GM19395 (cell line): ENCODE measurements at regions not wholly inside any gene's neighbourhood (a gene's known extent, or its start where the extent isn't known, plus 50 kb on each side); places are given as distances from the start of the nearest gene placed in this dataset.

Experiments
- ATAC-seq: cut with Tn5 transposase; IDR thresholded peaks from one replicate; pipeline ENCODE4 v1.9.1; 2021; ENCODE audit warnings: mild to moderate bottlenecking, moderate library complexity; ENCODE audit not compliant: unreplicated experiment

DNA sequence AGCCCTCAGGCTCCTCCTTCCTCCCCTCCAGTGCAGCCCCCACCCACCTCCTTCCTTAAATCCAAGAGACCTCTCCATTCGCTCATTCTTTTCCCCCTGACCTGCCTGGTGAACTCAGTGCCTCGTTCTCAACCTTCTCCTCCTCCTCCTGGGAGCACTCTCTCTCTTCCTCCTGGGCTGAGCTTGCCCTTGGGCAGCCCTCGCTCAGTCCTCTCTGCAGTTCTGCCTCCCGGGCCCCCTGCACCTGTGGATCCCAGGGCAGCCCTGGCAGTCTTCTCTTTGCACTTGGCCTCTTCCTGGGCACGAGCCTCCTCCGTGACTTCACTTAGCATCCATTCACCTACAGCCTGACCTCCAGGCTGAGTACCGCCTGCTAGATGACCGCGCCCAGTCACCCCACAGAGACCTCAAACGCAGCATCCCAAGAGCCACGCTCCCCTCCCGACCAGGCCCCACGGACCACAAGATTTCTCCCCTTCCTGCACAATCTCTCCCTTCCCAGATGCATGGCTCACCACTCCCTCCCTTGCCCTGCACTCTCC lies 58.9 kb upstream of the ID2 start:
- no peak for ATAC-seq

DNA sequence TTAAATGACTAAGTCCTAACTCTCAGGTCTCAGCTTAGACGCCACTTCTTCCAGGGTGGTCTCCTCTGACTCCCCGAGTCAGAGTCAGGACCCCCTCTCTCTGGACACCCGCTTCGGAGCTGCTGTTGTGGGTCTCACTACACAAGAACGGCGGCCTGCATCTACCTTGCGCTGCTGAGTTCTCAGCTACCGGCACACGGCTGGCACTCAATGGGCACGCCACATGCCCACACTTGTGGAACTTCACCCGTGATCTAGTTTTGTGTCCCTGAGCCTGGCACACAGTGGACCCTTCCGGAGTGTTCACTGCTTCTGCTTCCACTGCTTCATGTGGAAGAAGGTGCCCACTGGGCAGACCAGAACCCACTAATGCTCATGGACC lies 58.3 kb upstream of the ID2 start:
- no peak for ATAC-seq

DNA sequence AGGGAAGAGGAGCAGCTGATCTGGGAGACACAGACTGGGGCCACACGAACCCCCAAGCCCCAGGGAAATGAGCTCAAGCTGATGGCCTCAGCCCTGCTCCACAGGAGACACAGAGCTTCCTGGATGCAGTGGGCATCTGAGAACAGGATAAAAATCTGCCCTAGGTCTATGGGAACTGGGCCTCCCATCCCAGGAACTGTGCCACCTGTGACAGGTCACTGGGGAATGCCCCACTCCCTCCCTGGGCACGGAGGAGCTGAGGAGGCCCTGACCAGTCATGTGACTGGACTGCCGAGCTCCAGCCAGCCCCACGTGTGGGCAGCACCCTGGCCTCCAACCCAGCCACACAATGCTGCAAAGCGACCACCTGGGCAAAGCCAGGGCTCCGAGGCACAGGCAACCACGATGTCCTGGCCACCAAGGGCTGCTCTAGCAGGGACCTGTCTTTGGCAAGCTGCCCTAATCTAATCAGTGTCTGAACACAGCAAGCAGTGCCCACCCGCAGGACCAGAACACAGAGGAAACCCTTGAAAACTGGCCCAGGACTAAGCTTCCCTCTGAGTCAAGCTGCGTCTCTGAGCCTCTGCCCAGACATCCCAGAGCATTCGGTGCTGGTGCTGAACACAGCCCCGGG lies 57.8 kb upstream of the ID2 start:
- no peak for ATAC-seq

DNA sequence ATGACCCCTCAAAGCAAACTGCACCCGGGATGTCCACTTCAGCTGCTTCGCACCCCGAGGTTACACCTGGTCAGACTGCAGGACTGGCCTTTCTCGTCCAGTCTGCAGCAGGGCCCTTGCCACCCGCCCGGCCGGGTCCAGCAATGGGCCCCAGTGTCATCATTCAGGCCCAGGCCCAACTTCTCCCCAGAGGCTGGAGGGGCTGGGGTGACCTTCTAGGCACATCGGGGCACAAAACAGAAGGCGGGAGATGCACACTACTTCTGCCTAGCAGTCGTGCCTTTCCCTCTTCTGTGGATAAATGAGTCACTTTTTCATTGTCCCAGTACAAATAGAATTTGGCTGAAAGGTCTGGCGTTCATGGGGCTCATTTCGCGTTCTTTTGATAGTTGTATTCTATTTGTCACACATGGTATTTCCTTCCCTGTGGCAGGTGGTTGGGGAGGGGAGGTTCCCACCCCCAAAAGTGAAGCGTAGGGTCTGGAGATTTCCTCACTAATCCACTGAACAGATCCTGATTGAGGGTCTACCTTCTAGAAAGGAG lies 56.9 kb upstream of the ID2 start:
- ATAC-seq: no peak

DNA sequence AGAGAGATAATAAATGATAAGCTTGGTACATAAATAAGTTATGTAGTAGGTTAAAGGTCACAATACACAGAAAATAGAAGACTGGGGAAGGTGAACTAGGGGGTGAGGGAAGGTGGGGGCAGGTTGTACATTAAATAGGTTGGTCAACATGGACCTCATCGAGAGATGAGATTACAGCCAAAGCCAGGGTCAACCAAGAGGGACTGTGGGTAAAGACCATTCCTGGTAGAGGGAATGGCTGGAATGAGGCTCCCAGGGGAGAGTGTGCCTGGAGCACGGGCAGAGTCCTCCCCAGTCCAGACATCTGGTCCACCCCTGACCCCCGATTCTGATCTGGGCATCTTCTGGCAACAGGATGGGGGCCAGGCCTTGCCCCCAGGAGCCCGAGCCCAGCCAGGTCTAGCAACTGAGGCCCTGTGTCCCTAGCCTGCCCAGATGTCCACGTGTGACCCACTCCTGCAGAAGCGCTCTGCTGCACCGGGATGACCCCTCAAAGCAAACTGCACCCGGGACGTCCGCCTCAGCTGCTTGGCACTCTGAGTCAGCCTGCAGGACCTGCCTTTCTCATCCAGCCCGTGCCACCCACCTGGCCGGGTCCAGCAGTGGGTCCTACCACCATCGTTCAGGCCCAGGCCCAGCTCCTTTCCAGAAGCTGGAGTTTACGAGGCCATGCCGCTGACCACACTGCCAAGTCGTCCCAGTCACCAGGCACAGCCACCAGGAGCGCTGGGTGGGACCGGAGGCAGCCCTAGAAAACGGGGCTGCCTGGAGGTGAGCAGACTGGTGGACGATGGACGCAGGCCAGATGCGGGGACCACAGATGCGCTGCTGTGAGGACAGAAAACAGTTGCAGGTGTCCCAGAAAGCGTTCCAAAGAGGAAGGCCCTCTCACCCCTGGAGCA lies 56.2 kb upstream of the ID2 start:
- no peak for ATAC-seq

DNA sequence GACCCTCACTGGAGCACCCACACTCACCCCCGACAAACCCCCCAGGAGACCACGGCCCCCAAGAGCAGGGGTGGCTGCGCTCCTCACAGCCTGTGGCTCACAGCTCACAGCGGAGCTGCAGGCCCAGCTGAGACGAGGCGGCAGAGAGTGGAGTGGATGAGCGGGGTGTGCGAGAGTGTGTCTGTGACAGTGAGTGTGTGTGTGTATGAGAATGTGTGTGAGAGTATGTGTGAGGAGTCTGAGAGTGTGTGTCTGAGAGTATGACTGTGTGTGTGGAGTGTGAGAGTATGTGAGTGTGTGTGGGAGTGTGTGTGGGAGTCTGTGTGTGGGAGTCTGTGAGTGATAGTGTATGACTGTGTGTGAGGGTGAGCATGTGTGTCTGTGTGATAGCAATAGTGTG lies 55.3 kb upstream of the ID2 start:
- no peak for ATAC-seq

DNA sequence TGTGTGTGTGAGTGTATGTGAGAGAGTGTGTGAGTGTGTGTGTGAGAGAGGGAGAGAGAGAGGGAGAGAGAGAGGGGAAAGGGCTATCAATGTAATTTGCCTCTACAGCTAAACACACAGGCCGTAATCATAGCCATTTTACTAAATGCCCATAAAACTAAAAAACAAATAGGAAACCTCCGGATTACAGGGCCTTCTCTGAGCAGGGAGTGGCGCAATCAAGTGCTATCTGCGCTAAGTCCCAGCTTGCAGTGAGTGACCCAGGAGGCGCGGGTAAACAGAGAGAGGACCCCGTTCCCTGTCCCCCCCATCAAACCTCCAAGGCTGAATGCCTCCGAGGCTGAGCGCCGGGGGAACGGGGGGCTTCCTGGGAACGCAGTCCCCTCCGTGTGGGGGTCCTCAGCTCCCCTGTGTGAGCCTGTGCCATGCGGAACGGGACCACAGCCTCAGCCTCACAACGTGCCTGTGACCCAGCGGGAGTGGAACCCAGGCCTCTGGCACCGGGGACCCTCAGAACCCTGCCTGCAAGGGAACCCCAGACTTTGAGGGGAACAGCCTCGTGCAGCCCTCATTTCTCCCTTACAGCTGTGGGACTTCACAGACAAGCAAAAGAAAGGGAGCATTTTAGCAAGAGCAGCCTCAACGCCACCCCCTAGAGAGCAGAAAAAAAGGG lies 54.7 kb upstream of the ID2 start:
- ATAC-seq: no peak

DNA sequence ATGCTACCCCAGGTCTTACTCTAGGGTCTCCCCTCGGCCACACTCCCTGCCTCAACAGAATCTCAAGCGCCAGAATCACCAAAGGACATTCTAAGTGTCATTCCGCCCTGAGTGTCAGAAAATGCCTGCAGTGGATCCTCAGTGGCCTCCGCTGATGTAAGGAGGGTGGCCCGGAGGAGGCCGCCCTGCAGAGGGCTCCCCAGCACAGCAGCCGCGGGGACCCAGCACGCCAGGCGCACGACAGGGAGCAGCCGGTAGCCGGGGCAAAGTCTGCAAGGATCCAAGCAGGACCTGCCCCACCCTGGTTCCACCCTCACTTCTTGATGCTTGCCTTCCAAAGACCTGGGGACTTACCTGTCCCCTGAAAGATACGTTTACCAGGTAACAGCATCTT lies 54.2 kb upstream of the ID2 start:
- no peak for ATAC-seq

DNA sequence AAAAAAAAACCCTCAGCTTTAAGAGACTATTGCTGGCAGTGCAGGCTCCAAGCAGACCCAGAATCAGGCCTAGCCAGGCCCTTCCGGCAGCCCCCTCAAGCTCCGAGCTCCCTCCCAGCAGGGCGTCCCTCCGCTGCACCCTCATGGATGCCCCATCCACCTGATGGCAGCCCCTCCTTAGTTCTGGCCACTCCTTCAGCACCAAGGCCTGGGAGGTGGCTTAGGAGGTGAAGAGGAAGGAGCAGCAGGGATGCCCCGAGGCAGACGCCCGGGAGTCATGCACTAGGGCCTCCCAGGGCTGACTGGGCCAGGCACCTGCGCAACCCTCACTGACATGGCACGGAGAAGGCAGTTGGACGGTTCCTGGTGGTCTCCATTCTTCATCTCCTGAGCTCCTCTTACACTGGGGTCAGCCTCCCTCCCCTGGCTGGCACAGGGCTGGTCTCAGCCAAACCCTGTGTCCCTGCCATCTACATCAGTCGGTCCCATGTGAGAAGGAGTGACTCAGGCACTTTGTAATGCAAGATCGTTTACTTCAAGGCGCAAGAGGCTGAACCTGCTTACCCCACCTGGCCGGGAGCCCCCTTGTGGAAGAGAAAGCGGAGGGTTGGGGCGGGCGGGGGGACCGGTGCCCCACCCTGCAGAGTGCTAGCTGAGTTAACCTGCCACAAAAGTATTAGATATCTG lies 53.5 kb upstream of the ID2 start:
- peak; percentile 31 for ATAC-seq

DNA sequence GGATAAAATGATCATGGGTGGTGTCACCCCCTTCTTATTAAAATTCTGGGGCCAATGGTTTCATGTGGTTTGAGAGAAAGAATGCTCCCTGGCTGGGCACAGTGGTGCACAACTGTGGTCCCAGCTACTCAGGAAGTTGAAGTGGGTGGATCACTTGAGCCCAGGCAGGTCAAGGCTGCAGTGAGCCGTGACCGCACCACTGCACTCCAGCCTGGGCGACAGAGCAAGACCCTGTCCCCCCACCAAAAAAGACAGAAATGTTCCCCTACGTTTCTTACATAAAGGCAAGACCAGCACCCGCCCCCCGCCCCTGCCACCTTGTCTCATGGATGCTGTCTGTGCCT lies 53.0 kb upstream of the ID2 start:
- ATAC-seq: peak; percentile 71

DNA sequence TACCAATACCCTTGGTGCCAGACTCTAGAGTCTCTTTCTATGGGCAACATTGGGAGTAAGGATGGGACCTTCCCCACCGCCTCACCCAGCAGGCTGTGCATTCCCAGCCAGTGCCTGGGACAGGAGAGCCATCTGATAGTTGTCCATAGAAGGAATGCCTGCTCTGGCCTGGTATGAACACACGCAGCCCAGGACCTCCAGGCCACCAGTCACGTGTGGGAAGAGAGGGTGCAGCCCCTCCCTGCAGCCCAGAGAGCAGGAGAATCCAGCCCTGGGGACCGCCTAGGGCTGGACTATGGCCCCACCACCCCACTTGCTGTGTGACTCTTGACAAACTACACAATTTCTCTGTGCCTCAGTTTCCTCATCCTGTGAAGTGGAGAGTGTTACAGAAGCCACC lies 52.5 kb upstream of the ID2 start:
- no peak for ATAC-seq

DNA sequence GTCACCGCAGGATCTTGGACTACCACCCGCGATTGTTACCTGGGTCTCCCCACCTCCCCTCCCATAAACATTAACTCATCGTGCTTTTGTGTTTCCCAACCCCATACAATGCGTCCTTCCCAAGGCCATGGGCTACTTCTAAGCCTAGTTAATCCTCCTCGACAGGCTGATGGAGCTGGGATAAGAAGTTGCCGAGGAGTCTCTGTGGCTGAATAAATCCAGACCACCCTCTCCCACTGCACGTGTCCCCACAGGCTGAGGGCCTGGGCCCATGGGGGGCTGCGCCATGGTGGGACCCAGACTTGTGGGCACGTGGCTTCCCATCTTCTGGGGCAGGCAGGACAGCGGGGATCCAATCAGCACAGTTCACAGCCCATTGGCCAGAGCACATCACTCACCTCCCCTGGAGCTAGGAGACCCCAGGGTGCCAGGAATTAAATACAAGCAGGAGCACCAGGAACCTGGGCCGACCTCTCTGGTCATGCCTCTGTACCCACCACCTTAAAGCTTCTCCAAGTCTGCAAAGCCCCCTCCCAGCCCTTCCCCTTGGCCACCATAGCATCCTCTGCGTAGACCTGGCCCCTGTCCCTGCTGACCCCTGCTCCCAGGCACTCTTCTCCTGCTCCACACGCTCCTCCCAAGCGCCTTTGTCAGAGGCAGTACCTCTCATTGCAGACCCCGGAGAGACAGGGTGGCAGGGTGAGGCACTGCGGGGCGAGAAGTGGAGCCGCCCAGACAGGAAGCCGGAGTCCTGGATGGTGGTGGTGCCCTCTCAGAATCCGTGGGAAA lies 51.0 kb upstream of the ID2 start:
- no peak for ATAC-seq

DNA sequence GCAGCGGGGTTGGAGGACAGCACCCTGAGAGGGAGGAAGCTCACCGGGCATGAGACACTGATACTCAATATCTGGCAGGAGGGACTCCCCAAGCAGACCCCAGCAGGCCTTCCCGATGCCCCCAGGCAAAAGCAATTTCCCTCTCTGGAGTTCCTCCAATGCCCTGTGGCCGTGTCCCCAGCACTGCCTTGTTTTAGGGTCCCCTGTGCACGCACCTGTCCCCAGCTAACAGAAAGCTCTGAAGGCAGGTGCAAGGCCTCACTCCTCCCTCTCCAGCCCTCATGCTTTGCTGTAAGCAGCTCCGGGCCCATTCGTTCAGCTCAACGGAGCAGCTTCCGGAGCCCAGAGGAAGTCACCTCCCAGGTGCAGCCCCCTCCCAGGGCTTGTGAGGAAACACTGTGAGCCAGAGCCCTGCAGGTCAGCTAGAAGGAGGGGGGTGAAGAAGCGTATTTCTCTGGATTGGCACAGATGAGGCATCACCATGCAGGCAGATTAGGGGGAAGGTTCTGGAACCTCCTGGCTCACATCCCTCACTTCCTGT lies 50.3 kb upstream of the ID2 start:
- no peak for ATAC-seq
